Neural progenitor cell (in vitro differentiated cells): ENCODE measurements at regions not wholly inside any gene's neighbourhood (a gene's known extent, or its start where the extent isn't known, plus 50 kb on each side); places are given as distances from the start of the nearest gene placed in this dataset.

Experiments used
- EZH2 ChIP-seq: fragments of 200-600 bp; sonication (generic); IDR thresholded peaks from 2 replicates; pipeline ENCODE4 v1.6.1; 2017; ENCODE audit warnings: antibody characterized with exemption, mild to moderate bottlenecking, moderate library complexity
- TF ChIP-seq, protein P1 (sequence below): fragments of 200-600 bp; sonication (generic); IDR thresholded peaks from 2 replicates; pipeline ENCODE4 v1.5.1; 2017; ENCODE audit warnings: antibody characterized with exemption, mild to moderate bottlenecking

GRCh38 chr11:29027436-29027835, 919.2 kb downstream of the METTL15 start:
- TF ChIP-seq, protein P1, sequence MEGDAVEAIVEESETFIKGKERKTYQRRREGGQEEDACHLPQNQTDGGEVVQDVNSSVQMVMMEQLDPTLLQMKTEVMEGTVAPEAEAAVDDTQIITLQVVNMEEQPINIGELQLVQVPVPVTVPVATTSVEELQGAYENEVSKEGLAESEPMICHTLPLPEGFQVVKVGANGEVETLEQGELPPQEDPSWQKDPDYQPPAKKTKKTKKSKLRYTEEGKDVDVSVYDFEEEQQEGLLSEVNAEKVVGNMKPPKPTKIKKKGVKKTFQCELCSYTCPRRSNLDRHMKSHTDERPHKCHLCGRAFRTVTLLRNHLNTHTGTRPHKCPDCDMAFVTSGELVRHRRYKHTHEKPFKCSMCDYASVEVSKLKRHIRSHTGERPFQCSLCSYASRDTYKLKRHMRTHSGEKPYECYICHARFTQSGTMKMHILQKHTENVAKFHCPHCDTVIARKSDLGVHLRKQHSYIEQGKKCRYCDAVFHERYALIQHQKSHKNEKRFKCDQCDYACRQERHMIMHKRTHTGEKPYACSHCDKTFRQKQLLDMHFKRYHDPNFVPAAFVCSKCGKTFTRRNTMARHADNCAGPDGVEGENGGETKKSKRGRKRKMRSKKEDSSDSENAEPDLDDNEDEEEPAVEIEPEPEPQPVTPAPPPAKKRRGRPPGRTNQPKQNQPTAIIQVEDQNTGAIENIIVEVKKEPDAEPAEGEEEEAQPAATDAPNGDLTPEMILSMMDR: no peak
- no peak for TF ChIP-seq EZH2
